ENCODE measurements at regions not wholly inside any gene's neighbourhood (a gene's known extent, or its start where the extent isn't known, plus 50 kb on each side); places are given as distances from the start of the nearest gene placed in this dataset.

GRCh38 chr2:6410313-6410712 is 455.4 kb downstream of the CMPK2 start:
- intact Hi-C loops (cut with DNase I), result no loop called here
- TF ChIP-seq CTCF (IDR thresholded peaks at IDR 0.05), result no peak
- H3K4me1 ChIP-seq, result no peaks in the 10 kb centered on the region
- no peak for DNase-seq (ENCODE audit: low spot score in 2 of 2)
- H3K4me3 ChIP-seq, result no peak overlapping the region
- no peaks in the 10 kb centered on the region for H3K9me3 ChIP-seq
- H3K27ac ChIP-seq, result no peak overlapping the region
- H3K36me3 ChIP-seq, result no peaks in the 10 kb centered on the region
- no peaks in the 10 kb centered on the region for H3K27me3 ChIP-seq

GRCh38 chr2:6412533-6413091 is 453.1 kb downstream of the CMPK2 start:
- Histone ChIP-seq H3K9me3 (no peaks in the 10 kb centered on the region), H3K4me3 (no peak overlapping the region), H3K27ac (no peak overlapping the region), H3K4me1 (no peaks in the 10 kb centered on the region), H3K36me3 (no peaks in the 10 kb centered on the region), H3K27me3 (no peaks in the 10 kb centered on the region)
- TF ChIP-seq CTCF (IDR thresholded peaks at IDR 0.05), result no peak
- DNase-seq (ENCODE audit: low spot score in 2 of 2), result no peak
- intact Hi-C loops (cut with DNase I), result no loop called here

DNA sequence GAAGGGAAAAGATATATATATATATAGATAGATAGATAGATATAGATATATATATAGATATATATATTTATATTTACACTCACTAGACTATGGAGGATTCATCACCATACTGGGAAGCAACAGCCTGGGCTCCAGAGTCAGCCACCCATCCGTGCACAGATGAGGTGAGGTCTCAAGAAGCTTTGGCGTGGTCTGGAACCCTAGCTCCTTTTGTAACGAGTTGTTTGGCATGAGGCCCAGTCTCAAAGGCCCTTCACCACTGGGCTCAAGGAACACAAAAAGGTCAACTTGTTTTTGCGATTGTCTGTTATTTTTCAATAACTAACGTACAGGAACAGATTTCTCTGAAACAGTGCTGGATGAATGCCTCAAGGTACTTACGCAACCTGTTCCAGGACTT is 448.7 kb downstream of the CMPK2 start:
- H3K4me1 ChIP-seq, result no peaks in the 10 kb centered on the region
- H3K4me3 ChIP-seq, result no peak overlapping the region
- DNase-seq (ENCODE audit: low spot score in 2 of 2), result no peak
- TF ChIP-seq CTCF (IDR thresholded peaks at IDR 0.05), result no peak
- H3K27me3 ChIP-seq, result no peaks in the 10 kb centered on the region
- no peak overlapping the region for H3K27ac ChIP-seq
- no peaks in the 10 kb centered on the region for H3K9me3 ChIP-seq
- no peaks in the 10 kb centered on the region for H3K36me3 ChIP-seq
- intact Hi-C loops (cut with DNase I), result no loop called here

DNA sequence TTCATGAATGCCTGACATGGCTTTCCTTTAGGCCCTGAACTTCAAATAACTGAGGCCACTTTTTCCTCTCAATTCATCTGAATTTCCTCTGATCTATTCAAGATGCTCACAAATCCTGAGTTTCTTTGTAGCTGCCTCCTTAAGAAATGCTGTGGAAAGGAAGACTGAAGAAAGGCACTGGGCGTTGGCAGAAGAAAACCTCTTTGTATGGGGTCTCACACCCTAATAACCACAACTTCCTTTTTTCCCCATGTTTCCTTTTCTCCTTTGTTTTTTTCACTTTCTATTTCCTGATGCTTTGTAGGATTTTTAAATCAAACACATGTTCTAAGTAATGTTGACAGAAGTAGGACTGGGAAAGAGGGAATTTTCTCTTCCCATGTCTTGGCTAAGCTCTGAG is 447.4 kb downstream of the CMPK2 start:
- intact Hi-C loops (cut with DNase I), result no loop called here
- no peak for DNase-seq (ENCODE audit: low spot score in 2 of 2)

DNA sequence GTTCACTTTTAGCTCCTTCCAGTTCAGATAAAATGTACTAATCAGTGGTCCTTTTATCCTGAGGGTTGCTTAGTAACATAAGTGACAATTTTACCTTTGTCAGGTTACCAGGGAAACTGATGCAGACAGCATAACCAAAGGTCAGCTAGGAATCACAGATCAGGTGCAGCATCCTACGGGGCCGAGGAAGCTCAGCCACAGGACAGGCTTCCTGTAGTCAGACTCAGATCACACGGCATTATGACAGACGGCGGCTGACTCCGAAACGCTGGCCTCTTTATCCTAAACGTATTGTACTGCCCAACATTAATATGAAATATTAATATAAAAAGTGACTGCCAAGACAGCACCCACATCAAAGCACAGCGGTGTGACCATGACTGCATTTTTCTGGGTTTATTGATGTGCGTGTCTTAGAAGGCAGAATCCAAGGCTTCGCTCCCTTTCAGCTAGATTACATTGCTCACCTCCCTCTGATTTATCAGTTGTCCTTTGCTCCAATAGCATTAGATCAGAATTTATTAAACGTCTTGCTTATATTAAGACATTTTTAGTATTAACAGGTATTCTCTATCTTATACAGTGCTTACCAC is 444.5 kb downstream of the CMPK2 start:
- H3K9me3 ChIP-seq, result no peaks in the 10 kb centered on the region
- intact Hi-C loops (cut with DNase I), result no loop called here
- H3K27ac ChIP-seq, result no peak overlapping the region
- H3K27me3 ChIP-seq, result no peaks in the 10 kb centered on the region
- TF ChIP-seq CTCF (IDR thresholded peaks at IDR 0.05), result no peak
- no peaks in the 10 kb centered on the region for H3K4me1 ChIP-seq
- no peak for DNase-seq (ENCODE audit: low spot score in 2 of 2)
- H3K36me3 ChIP-seq, result no peaks in the 10 kb centered on the region
- H3K4me3 ChIP-seq, result no peak overlapping the region

More for the DNA sequence above, 447.4 kb downstream of the CMPK2 start:
- Histone ChIP-seq H3K27ac (no peak overlapping the region), H3K4me1 (no peaks in the 10 kb centered on the region), H3K9me3 (no peaks in the 10 kb centered on the region), H3K36me3 (no peaks in the 10 kb centered on the region), H3K27me3 (no peaks in the 10 kb centered on the region), H3K4me3 (no peak overlapping the region)
- no peak for TF ChIP-seq CTCF (IDR thresholded peaks at IDR 0.05)

- no peaks in the 10 kb centered on the region for H3K27me3 ChIP-seq
- H3K9me3 ChIP-seq, result no peaks in the 10 kb centered on the region
- H3K36me3 ChIP-seq, result no peaks in the 10 kb centered on the region
- no peaks in the 10 kb centered on the region for H3K4me1 ChIP-seq
- intact Hi-C loops (cut with DNase I), result no loop called here
- H3K4me3 ChIP-seq, result no peak overlapping the region
- DNase-seq (ENCODE audit: low spot score in 2 of 2), result no peak
- no peak for TF ChIP-seq CTCF (IDR thresholded peaks at IDR 0.05)
- no peak overlapping the region for H3K27ac ChIP-seq
These were observed 443.8 kb downstream of the CMPK2 start for GRCh38 chr2:6421888-6422287.
